SK-N-SH treated with all-trans-retinoic acid at 6 μM for 48 hours (cell line): ENCODE measurements at regions not wholly inside any gene's neighbourhood (a gene's known extent, or its start where the extent isn't known, plus 50 kb on each side); places are given as distances from the start of the nearest gene placed in this dataset.

Experiments
- ATAC-seq: fragments of 200-7000 bp; cut with Tn5 transposase; 3 replicates; pipeline ENCODE4 v1.9.1; 2020; ENCODE audit warnings: mild to moderate bottlenecking, moderate library complexity
- ARNTL ChIP-seq: fragments of 450-650 bp; formaldehyde crosslinking; IDR thresholded peaks from 2 replicates; pipeline ENCODE4 v1.5.0; 2020; ENCODE audit warnings: low read depth, mild to moderate bottlenecking, moderate library complexity, borderline replicate concordance
- BACH2 ChIP-seq: fragments of 250-450 bp; sonication (Bioruptor Pico); IDR thresholded peaks from 2 replicates; pipeline ENCODE4 v1.9.0; 2021; ENCODE audit warnings: mild to moderate bottlenecking, borderline replicate concordance
- CREB5 ChIP-seq: fragments of 250-450 bp; sonication (Bioruptor Pico); IDR thresholded peaks from 2 replicates; pipeline ENCODE4 v1.5.1; 2020; ENCODE audit warnings: low read depth, mild to moderate bottlenecking, moderate library complexity
- CSDC2 ChIP-seq: fragments of 250-450 bp; sonication (Bioruptor Pico); IDR thresholded peaks from 2 replicates; pipeline ENCODE4 v1.5.0; 2020; ENCODE audit warnings: mild to moderate bottlenecking, moderate library complexity
- CSRNP3 ChIP-seq: fragments of 250-450 bp; sonication (Bioruptor Pico); IDR thresholded peaks from 2 replicates; pipeline ENCODE4 v1.5.1; 2021; ENCODE audit warnings: mild to moderate bottlenecking, moderate library complexity
- ESRRG ChIP-seq: fragments of 250-450 bp; sonication (Bioruptor Pico); IDR thresholded peaks from 2 replicates; pipeline ENCODE4 v1.6.1; 2021; ENCODE audit warnings: mild to moderate bottlenecking
- GLIS3 ChIP-seq: fragments of 250-450 bp; sonication (Bioruptor Pico); IDR thresholded peaks from 2 replicates; pipeline ENCODE4 v1.5.0; 2020; ENCODE audit warnings: mild to moderate bottlenecking, moderate library complexity
- ISL1 ChIP-seq: fragments of 250-450 bp; sonication (Bioruptor Pico); IDR thresholded peaks from 2 replicates; pipeline ENCODE4 v2.1.2; 2022; ENCODE audit warnings: mild to moderate bottlenecking, moderate library complexity
- OSR1 ChIP-seq: fragments of 250-450 bp; sonication (Bioruptor Pico); IDR thresholded peaks from 2 replicates; pipeline ENCODE4 v1.8.0; 2022; ENCODE audit warnings: moderate library complexity, mild to moderate bottlenecking, inconsistent platforms
- PATZ1 ChIP-seq: fragments of 250-450 bp; sonication (Bioruptor Pico); IDR thresholded peaks from 2 replicates; pipeline ENCODE4 v1.8.0; 2020; ENCODE audit warnings: mild to moderate bottlenecking, moderate library complexity, borderline replicate concordance
- POU6F1 ChIP-seq: fragments of 250-450 bp; sonication (Bioruptor Pico); IDR thresholded peaks from 2 replicates; pipeline ENCODE4 v1.8.0; 2021; ENCODE audit warnings: low read depth, mild to moderate bottlenecking, moderate library complexity, borderline replicate concordance
- PPARA ChIP-seq: fragments of 250-450 bp; sonication (Bioruptor Pico); IDR thresholded peaks from 2 replicates; pipeline ENCODE4 v1.5.0; 2020; ENCODE audit warnings: mild to moderate bottlenecking, borderline replicate concordance
- RARB ChIP-seq: fragments of 250-450 bp; sonication (Bioruptor Pico); IDR thresholded peaks from 2 replicates; pipeline ENCODE4 v1.8.0; 2021; ENCODE audit warnings: mild to moderate bottlenecking, moderate library complexity
- SNAI2 ChIP-seq: fragments of 250-450 bp; sonication (Bioruptor Pico); IDR thresholded peaks from 2 replicates; pipeline ENCODE4 v1.5.0; 2020; ENCODE audit warnings: mild to moderate bottlenecking, moderate library complexity
- TCF4 ChIP-seq: fragments of 250-450 bp; sonication (Bioruptor Pico); IDR thresholded peaks from 2 replicates; pipeline ENCODE4 v1.8.0; 2021; ENCODE audit warnings: mild to moderate bottlenecking, moderate library complexity, borderline replicate concordance
- TOX ChIP-seq: fragments of 250-450 bp; sonication (Bioruptor Pico); IDR thresholded peaks from 2 replicates; pipeline ENCODE4 v1.8.0; 2021; ENCODE audit warnings: mild to moderate bottlenecking, moderate library complexity, borderline replicate concordance
- TSHZ2 ChIP-seq: fragments of 250-450 bp; sonication (Bioruptor Pico); IDR thresholded peaks from 2 replicates; pipeline ENCODE4 v1.5.0; 2020; ENCODE audit warnings: mild to moderate bottlenecking, moderate library complexity
- ZC3H10 ChIP-seq: fragments of 250-450 bp; sonication (Bioruptor Pico); IDR thresholded peaks from 2 replicates; pipeline ENCODE4 v1.5.1; 2021; ENCODE audit warnings: mild to moderate bottlenecking, moderate library complexity
- ZFP3 ChIP-seq: fragments of 250-450 bp; sonication (Bioruptor Pico); IDR thresholded peaks from 2 replicates; pipeline ENCODE4 v1.5.0; 2020; ENCODE audit warnings: mild to moderate bottlenecking, moderate library complexity
- ZNF565 ChIP-seq: fragments of 450-650 bp; formaldehyde crosslinking; conservative IDR thresholded peaks from 2 replicates; pipeline ENCODE4 v1.5.0; 2020; ENCODE audit warnings: low read depth, mild to moderate bottlenecking, moderate library complexity
- ZNF8 ChIP-seq: fragments of 450-650 bp; formaldehyde crosslinking; IDR thresholded peaks from 2 replicates; pipeline ENCODE4 v1.5.0; 2020; ENCODE audit warnings: mild to moderate bottlenecking, moderate library complexity

GRCh38 chr12:113719911-113720591 is 246.1 kb downstream of the RBM19 start:
- no peak for ATAC-seq
- TF ChIP-seq ZC3H10 (CRISPR knock-in tag) (no peak), BACH2 (CRISPR knock-in tag) (no peak), ISL1 (CRISPR knock-in tag) (no peak), CREB5 (CRISPR knock-in tag) (no peak), TOX (CRISPR knock-in tag) (no peak), POU6F1 (CRISPR knock-in tag) (no peak), RARB (CRISPR knock-in tag) (no peak), ZNF565 (CRISPR knock-in tag) (no peak), TCF4 (CRISPR knock-in tag) (no peak), ZNF8 (no peak), PATZ1 (CRISPR knock-in tag) (no peak), GLIS3 (CRISPR knock-in tag) (no peak), CSRNP3 (CRISPR knock-in tag) (no peak), ARNTL (CRISPR knock-in tag) (no peak), PPARA (no peak), TSHZ2 (CRISPR knock-in tag) (no peak), CSDC2 (CRISPR knock-in tag) (no peak), SNAI2 (CRISPR knock-in tag) (no peak), OSR1 (CRISPR knock-in tag) (no peak), ESRRG (CRISPR knock-in tag) (no peak)

- no peak for TF ChIP-seq PPARA
- no peak for TF ChIP-seq ZFP3 (CRISPR knock-in tag)
- ATAC-seq = no peak
Observed at GRCh38 chr12:113713156-113713555, 241.5 kb upstream of the LHX5 start.

GRCh38 chr12:113712481-113712880 is 240.8 kb upstream of the LHX5 start:
- ATAC-seq = no peak
- TF ChIP-seq SNAI2 (CRISPR knock-in tag) (no peak), RARB (CRISPR knock-in tag) (no peak), TOX (CRISPR knock-in tag) (no peak), GLIS3 (CRISPR knock-in tag) (no peak), POU6F1 (CRISPR knock-in tag) (no peak), PPARA (no peak)
- TF ChIP-seq, all 23 proteins: peak for 0
